ENCODE measurements at regions not wholly inside any gene's neighbourhood (a gene's known extent, or its start where the extent isn't known, plus 50 kb on each side); places are given as distances from the start of the nearest gene placed in this dataset.

- DNase-seq = no peak
These were observed 665.5 kb downstream of the NYAP2 start for GRCh38 chr2:226064932-226065570.

GRCh38 chr2:226063704-226064440, 664.4 kb downstream of the NYAP2 start:
- DNase-seq = no peak

GRCh38 chr2:226059961-226060627, 660.6 kb downstream of the NYAP2 start:
- DNase-seq = no peak

GRCh38 chr2:226057914-226058313, 658.4 kb downstream of the NYAP2 start:
- no peak for DNase-seq

GRCh38 chr2:226057365-226057764, 657.9 kb downstream of the NYAP2 start:
- DNase-seq = no peak

GRCh38 chr2:226052772-226053416, 653.4 kb downstream of the NYAP2 start:
- DNase-seq = no peak

GRCh38 chr2:226050822-226051221, 651.3 kb downstream of the NYAP2 start:
- no peak for DNase-seq

- DNase-seq = no peak
These were observed 649.1 kb downstream of the NYAP2 start for GRCh38 chr2:226048611-226049010.

- DNase-seq = no peak
These were observed 645.6 kb downstream of the NYAP2 start for GRCh38 chr2:226045080-226045479.

- DNase-seq = no peak
These were observed 640.9 kb downstream of the NYAP2 start for GRCh38 chr2:226040344-226040900.

- no peak for DNase-seq
These were observed 638.0 kb downstream of the NYAP2 start for GRCh38 chr2:226037526-226037925.

- DNase-seq = no peak
These were observed 632.4 kb downstream of the NYAP2 start for GRCh38 chr2:226031647-226032501.

GRCh38 chr2:226030788-226031646, 631.5 kb downstream of the NYAP2 start:
- DNase-seq = no peak

GRCh38 chr2:226030369-226030768, 630.9 kb downstream of the NYAP2 start:
- DNase-seq = no peak

- no peak for DNase-seq
These were observed 624.4 kb downstream of the NYAP2 start for GRCh38 chr2:226023946-226024345.

- DNase-seq = no peak
These were observed 623.9 kb downstream of the NYAP2 start for GRCh38 chr2:226023383-226023782.

GRCh38 chr2:226020956-226021355, 621.4 kb downstream of the NYAP2 start:
- DNase-seq = no peak

- no peak for DNase-seq
These were observed 620.7 kb downstream of the NYAP2 start for GRCh38 chr2:226020176-226020575.

GRCh38 chr2:226018641-226019040, 619.1 kb downstream of the NYAP2 start:
- no peak for DNase-seq

GRCh38 chr2:226017537-226017936, 618.0 kb downstream of the NYAP2 start:
- DNase-seq = no peak

GRCh38 chr2:226017107-226017506, 617.6 kb downstream of the NYAP2 start:
- DNase-seq = no peak
